ENCODE measurements at regions not wholly inside any gene's neighbourhood (a gene's known extent, or its start where the extent isn't known, plus 50 kb on each side); places are given as distances from the start of the nearest gene placed in this dataset.

- H3K27me3 ChIP-seq (ENCODE audit: low read depth), result no peaks in the 10 kb centered on the region
- no peak overlapping the region for H3K4me3 ChIP-seq
- H3K27ac ChIP-seq (replicated peaks), result no peak overlapping the region
- DNase-seq, result no peak
- no peaks in the 10 kb centered on the region for H3K4me1 ChIP-seq
- TF ChIP-seq, protein P1, sequence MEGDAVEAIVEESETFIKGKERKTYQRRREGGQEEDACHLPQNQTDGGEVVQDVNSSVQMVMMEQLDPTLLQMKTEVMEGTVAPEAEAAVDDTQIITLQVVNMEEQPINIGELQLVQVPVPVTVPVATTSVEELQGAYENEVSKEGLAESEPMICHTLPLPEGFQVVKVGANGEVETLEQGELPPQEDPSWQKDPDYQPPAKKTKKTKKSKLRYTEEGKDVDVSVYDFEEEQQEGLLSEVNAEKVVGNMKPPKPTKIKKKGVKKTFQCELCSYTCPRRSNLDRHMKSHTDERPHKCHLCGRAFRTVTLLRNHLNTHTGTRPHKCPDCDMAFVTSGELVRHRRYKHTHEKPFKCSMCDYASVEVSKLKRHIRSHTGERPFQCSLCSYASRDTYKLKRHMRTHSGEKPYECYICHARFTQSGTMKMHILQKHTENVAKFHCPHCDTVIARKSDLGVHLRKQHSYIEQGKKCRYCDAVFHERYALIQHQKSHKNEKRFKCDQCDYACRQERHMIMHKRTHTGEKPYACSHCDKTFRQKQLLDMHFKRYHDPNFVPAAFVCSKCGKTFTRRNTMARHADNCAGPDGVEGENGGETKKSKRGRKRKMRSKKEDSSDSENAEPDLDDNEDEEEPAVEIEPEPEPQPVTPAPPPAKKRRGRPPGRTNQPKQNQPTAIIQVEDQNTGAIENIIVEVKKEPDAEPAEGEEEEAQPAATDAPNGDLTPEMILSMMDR (IDR thresholded peaks at IDR 0.05; ENCODE audit: borderline replicate concordance), result no peak
- intact Hi-C loops (cut with micrococcal nuclease), result no loop called here
- H3K9me3 ChIP-seq (replicated peaks), result no peaks in the 10 kb centered on the region
- H3K36me3 ChIP-seq, result no peaks in the 10 kb centered on the region
Measured at GRCh38 chr10:28105561-28105960, 106.7 kb upstream of the ODAD2 start.

DNA sequence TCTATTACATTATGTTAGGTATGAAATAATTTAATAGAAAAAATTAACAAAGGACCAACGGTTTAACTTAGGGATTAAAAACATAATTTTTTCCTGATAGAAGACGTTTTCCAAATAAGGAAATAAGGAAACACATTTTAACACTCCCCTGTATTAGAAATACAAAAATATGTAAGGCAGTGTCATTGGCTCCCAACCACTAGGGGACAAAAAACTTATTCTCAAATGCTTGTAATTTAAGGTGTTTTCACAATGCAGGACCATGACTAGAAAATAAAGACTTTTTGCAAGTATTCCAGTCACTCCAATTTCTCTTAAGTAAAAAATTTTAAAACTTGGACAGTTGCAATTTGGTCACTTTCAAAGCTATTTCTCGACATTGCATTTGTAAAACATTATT, 98.8 kb upstream of the ODAD2 start:
- H3K27ac ChIP-seq (replicated peaks), result no peak overlapping the region
- TF ChIP-seq, protein P1 (IDR thresholded peaks at IDR 0.05; ENCODE audit: borderline replicate concordance), result no peak
- no peaks in the 10 kb centered on the region for H3K27me3 ChIP-seq (ENCODE audit: low read depth)
- H3K9me3 ChIP-seq (replicated peaks), result no peaks in the 10 kb centered on the region
- H3K4me3 ChIP-seq, result no peak overlapping the region
- DNase-seq, result no peak
- H3K4me1 ChIP-seq, result no peaks in the 10 kb centered on the region
- intact Hi-C loops (cut with micrococcal nuclease), result no loop called here
- H3K36me3 ChIP-seq, result no peaks in the 10 kb centered on the region

- no peaks in the 10 kb centered on the region for H3K4me1 ChIP-seq
- H3K27ac ChIP-seq (replicated peaks), result no peak overlapping the region
- TF ChIP-seq, protein P1 (IDR thresholded peaks at IDR 0.05; ENCODE audit: borderline replicate concordance), result no peak
- no peaks in the 10 kb centered on the region for H3K9me3 ChIP-seq (replicated peaks)
- intact Hi-C loops (cut with micrococcal nuclease), result no loop called here
- H3K27me3 ChIP-seq (ENCODE audit: low read depth), result no peaks in the 10 kb centered on the region
- no peak overlapping the region for H3K4me3 ChIP-seq
- no peak for DNase-seq
- no peaks in the 10 kb centered on the region for H3K36me3 ChIP-seq
Measured at GRCh38 chr10:28095791-28096378, 97.0 kb upstream of the ODAD2 start.

GRCh38 chr10:28094121-28094520, 95.2 kb upstream of the ODAD2 start:
- Histone ChIP-seq H3K4me3 (no peak overlapping the region), H3K36me3 (no peaks in the 10 kb centered on the region), H3K27me3 (ENCODE audit: low read depth) (no peaks in the 10 kb centered on the region), H3K27ac (replicated peaks) (no peak overlapping the region), H3K4me1 (no peaks in the 10 kb centered on the region), H3K9me3 (replicated peaks) (no peaks in the 10 kb centered on the region)
- TF ChIP-seq, protein P1 (IDR thresholded peaks at IDR 0.05; ENCODE audit: borderline replicate concordance), result no peak
- intact Hi-C loops (cut with micrococcal nuclease), result no loop called here
- no peak for DNase-seq

DNA sequence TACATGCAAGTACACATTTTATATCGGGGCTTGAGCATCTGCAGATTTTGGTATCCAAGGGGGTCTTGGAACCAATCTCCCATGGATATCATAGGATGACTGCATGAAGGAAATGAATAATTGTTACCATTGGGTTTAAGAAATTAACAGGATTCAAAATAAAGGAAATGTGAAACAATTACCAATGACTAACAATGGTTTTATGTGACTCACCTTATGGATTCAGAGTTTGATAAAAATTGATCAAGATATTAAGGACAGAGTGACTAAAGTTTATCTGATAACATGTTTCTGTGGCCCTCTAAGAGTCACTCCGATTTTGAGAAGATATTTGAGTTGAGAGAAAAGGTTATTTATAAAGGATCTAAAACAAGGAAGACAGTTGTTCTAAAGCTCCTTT, 93.0 kb upstream of the ODAD2 start:
- intact Hi-C loops (cut with micrococcal nuclease), result no loop called here

More for the DNA sequence above, 93.0 kb upstream of the ODAD2 start:
- no peaks in the 10 kb centered on the region for H3K9me3 ChIP-seq (replicated peaks)
- peaks cover 3% of the 10 kb centered on the region for H3K36me3 ChIP-seq
- DNase-seq, result no peak
- TF ChIP-seq, protein P1 (IDR thresholded peaks at IDR 0.05; ENCODE audit: borderline replicate concordance), result no peak
- no peak overlapping the region for H3K4me3 ChIP-seq
- H3K27me3 ChIP-seq (ENCODE audit: low read depth), result no peaks in the 10 kb centered on the region
- H3K4me1 ChIP-seq, result no peaks in the 10 kb centered on the region
- no peak overlapping the region for H3K27ac ChIP-seq (replicated peaks)

Data from left ventricle myocardium inferior (tissue), 1 donor.